Chondrocyte (in vitro differentiated cells): ENCODE measurements at regions not wholly inside any gene's neighbourhood (a gene's known extent, or its start where the extent isn't known, plus 50 kb on each side); places are given as distances from the start of the nearest gene placed in this dataset.
"Not testable (repeated sequence)": the region's sequence is repeated elsewhere in the genome, so short reads cannot be mapped to it uniquely, and the experiment has no call there.

Source experiments
- DNase-seq: peaks from one replicate; pipeline ENCODE4 v3.0.0; 2021; ENCODE audit warnings: mixed read lengths, low spot score
- H3K27ac Mint-ChIP-seq: one replicate; pipeline ENCODE4 v1.8.0; 2021; ENCODE audit warnings: mild to moderate bottlenecking, moderate library complexity, mixed read lengths; ENCODE audit not compliant: unreplicated experiment
- H3K27me3 Mint-ChIP-seq: 2 replicates; pipeline ENCODE4 v1.8.0; 2021; ENCODE audit warnings: low read depth, mixed read lengths
- H3K36me3 Mint-ChIP-seq: 2 replicates; pipeline ENCODE4 v1.8.0; 2021; ENCODE audit warnings: low read depth, mixed read lengths
- H3K4me1 Mint-ChIP-seq: 2 replicates; pipeline ENCODE4 v1.8.0; 2021; ENCODE audit warnings: low read depth, mild to moderate bottlenecking, mixed read lengths
- H3K4me3 Mint-ChIP-seq: one replicate; pipeline ENCODE4 v1.8.0; 2021; ENCODE audit warnings: mild to moderate bottlenecking, moderate library complexity, mixed read lengths; ENCODE audit not compliant: unreplicated experiment
- H3K9me3 Mint-ChIP-seq: 2 replicates; pipeline ENCODE4 v1.8.0; 2021; ENCODE audit warnings: low read depth, mixed read lengths
- CTCF ChIP-seq: fragments of 200-600 bp; sonication (generic); IDR thresholded peaks from 2 replicates; pipeline ENCODE4 v1.5.0; 2021; ENCODE audit warnings: antibody characterized with exemption, mild to moderate bottlenecking, moderate library complexity

GRCh38 chr5:87599778-87600177 is 187.0 kb upstream of the CCNH start:
- Mint-ChIP-seq H3K4me1 (no peaks in the 10 kb centered on the region), H3K27me3 (no peaks in the 10 kb centered on the region), H3K9me3 (peaks cover 18% of the 10 kb centered on the region), H3K4me3 (no peak overlapping the region), H3K27ac (no peak overlapping the region), H3K36me3 (no peaks in the 10 kb centered on the region)
- DNase-seq = no peak
- TF ChIP-seq CTCF = no peak

GRCh38 chr5:87598460-87598859 is 185.7 kb upstream of the CCNH start:
- DNase-seq = no peak
- no peak for TF ChIP-seq CTCF
- no peak overlapping the region for H3K27ac Mint-ChIP-seq
- H3K4me3 Mint-ChIP-seq = no peak overlapping the region
- H3K9me3 Mint-ChIP-seq = peaks cover 18% of the 10 kb centered on the region
- H3K36me3 Mint-ChIP-seq = no peaks in the 10 kb centered on the region
- H3K4me1 Mint-ChIP-seq = no peaks in the 10 kb centered on the region
- no peaks in the 10 kb centered on the region for H3K27me3 Mint-ChIP-seq

DNA sequence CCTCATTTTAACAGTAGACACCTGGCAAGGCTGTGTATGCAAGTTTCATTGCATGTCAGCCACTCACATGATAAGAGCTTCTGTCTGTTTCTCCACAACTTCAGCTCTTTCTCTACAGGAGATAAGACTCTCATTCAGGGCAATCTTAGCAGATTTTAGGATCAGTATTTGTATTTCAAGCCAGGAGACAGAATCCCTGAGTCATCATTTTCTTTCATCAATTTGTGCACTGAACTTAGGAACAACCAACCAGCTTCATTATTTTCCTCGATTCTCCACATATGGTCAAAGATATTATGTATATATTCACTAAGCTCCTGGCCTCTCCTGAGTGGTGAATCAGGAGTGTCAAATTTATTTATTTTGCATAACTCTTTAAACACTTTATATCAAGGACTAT is 181.8 kb upstream of the CCNH start:
- no peaks in the 10 kb centered on the region for H3K27me3 Mint-ChIP-seq
- no peak for TF ChIP-seq CTCF
- DNase-seq = no peak
- no peaks in the 10 kb centered on the region for H3K36me3 Mint-ChIP-seq
- peaks cover 15% of the 10 kb centered on the region for H3K9me3 Mint-ChIP-seq
- H3K4me3 Mint-ChIP-seq = no peak overlapping the region
- H3K4me1 Mint-ChIP-seq = no peaks in the 10 kb centered on the region
- no peak overlapping the region for H3K27ac Mint-ChIP-seq

DNA sequence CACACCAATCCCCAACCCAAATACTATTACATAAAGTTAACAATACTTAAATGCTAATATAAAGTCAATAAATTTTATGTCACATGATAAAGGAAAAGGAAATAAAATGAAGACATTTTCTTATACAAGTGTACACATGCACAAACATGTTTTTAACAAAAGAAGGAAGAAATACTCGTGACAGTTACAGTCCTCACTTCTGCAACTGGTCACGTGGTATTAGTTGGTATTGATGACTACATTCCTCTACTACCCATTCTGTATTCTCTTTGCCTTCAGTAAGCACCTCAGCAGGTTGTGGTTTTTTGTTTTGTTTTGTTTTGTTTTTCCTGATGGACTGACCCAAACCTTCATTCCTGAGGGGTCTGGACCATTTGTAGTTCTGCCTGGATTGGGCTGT is 176.9 kb upstream of the CCNH start:
- Mint-ChIP-seq H3K9me3 (peaks cover 6% of the 10 kb centered on the region), H3K4me3 (no peak overlapping the region)
- TF ChIP-seq CTCF = no peak

DNA sequence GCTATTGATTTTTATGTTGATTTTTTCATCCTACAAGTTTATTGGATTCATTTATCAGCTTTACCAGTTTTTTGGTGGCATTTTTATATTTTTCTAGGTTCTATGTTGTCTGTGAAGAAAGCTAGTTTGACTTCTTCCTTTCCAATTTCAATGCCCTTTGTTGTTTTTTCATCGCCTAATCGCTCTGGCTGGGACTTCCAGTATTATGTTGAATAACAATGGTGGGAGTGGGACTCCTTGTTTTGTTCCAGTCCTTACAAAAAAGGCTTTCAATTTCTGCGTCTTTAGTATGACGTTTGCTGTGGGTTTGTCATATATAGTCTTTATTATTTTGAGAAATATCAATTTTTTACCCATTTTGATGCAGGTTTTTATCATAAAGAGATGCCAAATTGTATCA is 175.6 kb upstream of the CCNH start:
- no peak for TF ChIP-seq CTCF
- no peaks in the 10 kb centered on the region for H3K4me1 Mint-ChIP-seq
- DNase-seq = no peak
- no peak overlapping the region for H3K27ac Mint-ChIP-seq
- no peak overlapping the region for H3K4me3 Mint-ChIP-seq
- peaks cover 2% of the 10 kb centered on the region for H3K27me3 Mint-ChIP-seq
- peaks cover 6% of the 10 kb centered on the region for H3K9me3 Mint-ChIP-seq
- no peaks in the 10 kb centered on the region for H3K36me3 Mint-ChIP-seq

More for the DNA sequence above, 176.9 kb upstream of the CCNH start:
- Mint-ChIP-seq H3K27me3 (peaks cover 2% of the 10 kb centered on the region), H3K36me3 (no peaks in the 10 kb centered on the region), H3K27ac (no peak overlapping the region), H3K4me1 (no peaks in the 10 kb centered on the region)
- no peak for DNase-seq

GRCh38 chr5:87583704-87584103 is 171.0 kb upstream of the CCNH start:
- not testable (repeated sequence) for H3K27me3 Mint-ChIP-seq, H3K4me1 Mint-ChIP-seq, H3K27ac Mint-ChIP-seq, H3K4me3 Mint-ChIP-seq, H3K36me3 Mint-ChIP-seq, H3K9me3 Mint-ChIP-seq, DNase-seq
